ENCODE measurements at regions not wholly inside any gene's neighbourhood (a gene's known extent, or its start where the extent isn't known, plus 50 kb on each side); places are given as distances from the start of the nearest gene placed in this dataset.

DNA sequence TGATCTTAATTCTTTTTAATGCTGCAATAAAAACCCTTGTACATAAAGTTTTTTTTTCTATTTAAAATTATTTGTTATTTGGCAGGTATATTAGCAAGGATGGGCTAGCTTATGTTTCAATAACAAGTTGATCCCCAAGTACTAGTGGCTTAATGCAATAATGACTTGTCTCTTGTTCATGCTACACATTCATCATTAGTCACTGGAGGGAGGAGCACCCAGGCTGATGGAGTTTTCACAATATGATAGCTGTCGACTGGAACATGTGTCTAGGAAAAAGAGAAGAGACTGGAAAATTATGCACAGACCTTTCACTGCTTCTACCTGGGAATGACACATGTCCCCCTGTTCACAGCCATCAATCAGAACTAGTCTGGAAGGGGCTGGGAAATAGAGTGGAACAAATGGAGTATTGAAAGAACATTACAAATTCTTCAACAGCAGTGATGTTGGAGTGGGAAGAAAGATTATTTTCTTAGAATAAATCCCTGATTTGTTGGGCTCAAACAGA is 387.9 kb upstream of the RPS6KA3 start:
- TF ChIP-seq, protein P1, sequence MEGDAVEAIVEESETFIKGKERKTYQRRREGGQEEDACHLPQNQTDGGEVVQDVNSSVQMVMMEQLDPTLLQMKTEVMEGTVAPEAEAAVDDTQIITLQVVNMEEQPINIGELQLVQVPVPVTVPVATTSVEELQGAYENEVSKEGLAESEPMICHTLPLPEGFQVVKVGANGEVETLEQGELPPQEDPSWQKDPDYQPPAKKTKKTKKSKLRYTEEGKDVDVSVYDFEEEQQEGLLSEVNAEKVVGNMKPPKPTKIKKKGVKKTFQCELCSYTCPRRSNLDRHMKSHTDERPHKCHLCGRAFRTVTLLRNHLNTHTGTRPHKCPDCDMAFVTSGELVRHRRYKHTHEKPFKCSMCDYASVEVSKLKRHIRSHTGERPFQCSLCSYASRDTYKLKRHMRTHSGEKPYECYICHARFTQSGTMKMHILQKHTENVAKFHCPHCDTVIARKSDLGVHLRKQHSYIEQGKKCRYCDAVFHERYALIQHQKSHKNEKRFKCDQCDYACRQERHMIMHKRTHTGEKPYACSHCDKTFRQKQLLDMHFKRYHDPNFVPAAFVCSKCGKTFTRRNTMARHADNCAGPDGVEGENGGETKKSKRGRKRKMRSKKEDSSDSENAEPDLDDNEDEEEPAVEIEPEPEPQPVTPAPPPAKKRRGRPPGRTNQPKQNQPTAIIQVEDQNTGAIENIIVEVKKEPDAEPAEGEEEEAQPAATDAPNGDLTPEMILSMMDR (IDR thresholded peaks at IDR 0.05) = no peak
- TF ChIP-seq POLR2A (IDR thresholded peaks at IDR 0.05) = no peak
